PC-3 (cell line): ENCODE measurements at regions not wholly inside any gene's neighbourhood (a gene's known extent, or its start where the extent isn't known, plus 50 kb on each side); places are given as distances from the start of the nearest gene placed in this dataset.

Experiments used
- ATAC-seq: fragments of 200-7000 bp; cut with Tn5 transposase; 2 replicates; pipeline ENCODE4 v1.9.1; 2020; ENCODE audit warnings: mild to moderate bottlenecking, moderate library complexity
- BruUV-seq: library from RNA; stranded (reverse); fragments of 400-500 nt; replicated peaks from 2 replicates; lab custom pipeline; 2021; lab: Mats Ljungman, UMichigan
- CTCF ChIA-PET: fragments of 300-600 bp; sonication (Branson Sonifier 250); formaldehyde crosslinking; loops from one replicate; lab custom pipeline; 2022; ENCODE audit warnings: antibody characterized with exemption; lab: Charles Lee
- POLR2A ChIA-PET: fragments of 300-600 bp; sonication (Branson Sonifier 250); formaldehyde crosslinking; loops from one replicate; lab custom pipeline; 2022; ENCODE audit warnings: antibody characterized with exemption; ENCODE audit not compliant: unreplicated experiment; lab: Charles Lee
- DNase-seq: peaks from one replicate; pipeline ENCODE4 v3.0.0-alpha.2; 2015
- H2AFZ ChIP-seq: fragments of 300-600 bp; sonication (generic); 2 replicates; pipeline ENCODE4 v1.6.0; 2016; ENCODE audit warnings: antibody characterized with exemption, low read length
- H3F3A ChIP-seq: fragments of 300-600 bp; sonication (generic); one replicate; pipeline ENCODE4 v1.6.0; 2017; ENCODE audit warnings: antibody characterized with exemption, low read length, control low read depth, mild to moderate bottlenecking; ENCODE audit not compliant: unreplicated experiment
- H3K27ac ChIP-seq: fragments of 300-600 bp; sonication (generic); 2 replicates; pipeline ENCODE4 v1.5.1; 2016; ENCODE audit warnings: mild to moderate bottlenecking, low read length
- H3K27me3 ChIP-seq: fragments of 300-600 bp; sonication (generic); 2 replicates; pipeline ENCODE4 v1.6.1; 2016; ENCODE audit warnings: low read length, mixed read lengths
- H3K36me3 ChIP-seq: fragments of 300-600 bp; sonication (generic); 2 replicates; pipeline ENCODE4 v1.6.1; 2016; ENCODE audit warnings: low read depth, mixed run types, low read length, mixed read lengths
- H3K4me1 ChIP-seq: fragments of 300-600 bp; sonication (generic); 2 replicates; pipeline ENCODE4 v1.5.1; 2016; ENCODE audit warnings: low read length; ENCODE audit not compliant: insufficient read depth
- H3K4me2 ChIP-seq: fragments of 300-600 bp; sonication (generic); 2 replicates; pipeline ENCODE4 v1.6.0; 2016; ENCODE audit warnings: low read length
- H3K4me3 ChIP-seq: fragments of 300-600 bp; sonication (generic); 2 replicates; pipeline ENCODE4 v1.5.1; 2016; ENCODE audit warnings: mild to moderate bottlenecking, low read length, mixed read lengths
- H3K79me2 ChIP-seq: fragments of 300-600 bp; sonication (generic); 2 replicates; pipeline ENCODE4 v1.6.1; 2017; ENCODE audit warnings: low read length, mixed read lengths
- H3K9ac ChIP-seq: fragments of 300-600 bp; sonication (generic); 2 replicates; pipeline ENCODE4 v1.6.0; 2016; ENCODE audit warnings: mild to moderate bottlenecking, low read length
- H3K9me2 ChIP-seq: fragments of 300-600 bp; sonication (generic); replicated peaks from 2 replicates; pipeline ENCODE4 v1.6.1; 2016; ENCODE audit warnings: mixed run types, low read length, mixed read lengths
- H3K9me3 ChIP-seq: fragments of 300-600 bp; sonication (generic); 2 replicates; pipeline ENCODE4 v1.6.1; 2016; ENCODE audit warnings: low read length, mixed read lengths
- H4K20me1 ChIP-seq: fragments of 300-600 bp; sonication (generic); 2 replicates; pipeline ENCODE4 v1.6.1; 2016; ENCODE audit warnings: low read length, mixed read lengths
- CTCF ChIP-seq: fragments of 300-600 bp; sonication (generic); conservative IDR thresholded peaks from 2 replicates; pipeline ENCODE4 v1.5.1; 2017; ENCODE audit warnings: antibody characterized with exemption, low read depth, mild to moderate bottlenecking, low read length
- EZH2 ChIP-seq: fragments of 300-600 bp; sonication (generic); IDR thresholded peaks from one replicate; pipeline ENCODE4 v1.6.1; 2017; ENCODE audit warnings: antibody characterized with exemption, mild to moderate bottlenecking, low read length; ENCODE audit not compliant: unreplicated experiment
- EZH2phosphoT487 ChIP-seq: fragments of 300-600 bp; sonication (generic); IDR thresholded peaks from 2 replicates; pipeline ENCODE4 v1.6.1; 2018; ENCODE audit warnings: mild to moderate bottlenecking, antibody characterized with exemption, low read length, borderline replicate concordance
- intact Hi-C: fragments of 100-400 bp; cut with micrococcal nuclease; formaldehyde crosslinking; loops from 2 replicates; pipeline ENCODE4 v1.9.0; 2023

DNA sequence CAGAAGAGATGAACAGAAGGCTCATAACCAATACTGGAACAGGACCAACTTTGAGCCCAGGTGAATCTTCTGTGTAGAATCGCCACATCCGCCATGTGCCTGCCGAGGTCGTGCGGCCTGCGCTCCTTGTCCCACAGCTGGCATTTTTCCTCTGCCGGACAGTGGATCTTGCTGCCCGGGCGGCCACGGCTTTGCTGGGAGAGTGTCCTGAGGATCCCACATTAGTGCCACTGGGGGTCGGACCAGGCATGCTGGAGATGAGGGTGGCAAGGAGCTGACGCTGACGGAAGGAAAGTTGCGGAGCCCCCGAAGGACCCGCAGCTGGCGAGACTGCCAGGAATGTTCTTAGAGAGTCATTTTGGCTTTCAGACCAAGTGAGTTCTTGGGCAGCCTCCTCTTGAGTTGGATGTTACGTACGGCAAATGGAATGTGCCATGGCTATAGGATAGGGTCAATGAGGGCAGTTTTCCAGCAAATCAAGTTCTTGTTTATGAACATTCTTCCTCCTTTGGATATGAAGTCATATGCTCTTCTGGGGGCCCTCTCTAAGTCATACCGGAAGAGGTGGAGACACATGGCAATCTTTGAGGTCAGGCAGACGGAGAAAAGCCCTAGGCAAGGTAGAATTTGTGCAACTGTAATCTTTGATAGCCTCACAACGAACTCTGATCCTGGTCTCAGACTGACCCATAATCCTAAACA lies 57.4 kb upstream of the NUP160 start:
- H3K79me2 ChIP-seq = no peaks in the 10 kb centered on the region
- no peak overlapping the region for H3K4me2 ChIP-seq
- H3K27ac ChIP-seq = no peak overlapping the region
- no peaks in the 10 kb centered on the region for H3K9me2 ChIP-seq
- H3K9me3 ChIP-seq = no peaks in the 10 kb centered on the region
- no peaks in the 10 kb centered on the region for H4K20me1 ChIP-seq
- 0 out of 2 replicates have a peak overlapping the region, but pooled peaks have one; percentile 26 for H2AFZ ChIP-seq
- ATAC-seq (no peak), DNase-seq (no peak)
- ChIA-PET CTCF (no interaction called here), POLR2A (no interaction called here)
- intact Hi-C loops = no loop called here
- H3K9ac ChIP-seq = no peak overlapping the region
- no peaks in the 10 kb centered on the region for H3K27me3 ChIP-seq
- TF ChIP-seq EZH2 = no peak
- TF ChIP-seq EZH2phosphoT487 = no peak
- TF ChIP-seq CTCF = no peak
- no peaks in the 10 kb centered on the region for H3K4me1 ChIP-seq
- no TSS peak for BruUV-seq
- H3K4me3 ChIP-seq = no peak overlapping the region
- H3K36me3 ChIP-seq = no peaks in the 10 kb centered on the region
- no peaks in the 10 kb centered on the region for H3F3A ChIP-seq

GRCh38 chr11:47904808-47905207 lies 56.7 kb upstream of the NUP160 start:
- no peak overlapping the region for H3K27ac ChIP-seq
- TF ChIP-seq EZH2phosphoT487 (no peak), CTCF (no peak), EZH2 (no peak)
- H3K9me3 ChIP-seq = no peaks in the 10 kb centered on the region
- no peaks in the 10 kb centered on the region for H3F3A ChIP-seq
- H3K79me2 ChIP-seq = no peaks in the 10 kb centered on the region
- CTCF ChIA-PET = no interaction called here
- H3K9me2 ChIP-seq = no peaks in the 10 kb centered on the region
- intact Hi-C loops = no loop called here
- no peaks in the 10 kb centered on the region for H3K27me3 ChIP-seq
- H4K20me1 ChIP-seq = no peaks in the 10 kb centered on the region
- ATAC-seq (no peak), DNase-seq (no peak)
- H3K4me2 ChIP-seq = no peak overlapping the region
- no peak overlapping the region for H2AFZ ChIP-seq
- no peaks in the 10 kb centered on the region for H3K4me1 ChIP-seq
- BruUV-seq = no TSS peak
- no peaks in the 10 kb centered on the region for H3K36me3 ChIP-seq
- H3K4me3 ChIP-seq = no peak overlapping the region
- POLR2A ChIA-PET = no interaction called here
- H3K9ac ChIP-seq = no peak overlapping the region

- BruUV-seq = no TSS peak
- Histone ChIP-seq H3K4me2 (no peak overlapping the region), H3K9ac (no peak overlapping the region), H3K4me1 (no peaks in the 10 kb centered on the region), H3K36me3 (no peaks in the 10 kb centered on the region), H3K4me3 (no peak overlapping the region), H2AFZ (no peak overlapping the region), H3K9me3 (no peaks in the 10 kb centered on the region), H3K27me3 (no peaks in the 10 kb centered on the region), H3K9me2 (no peaks in the 10 kb centered on the region), H3K79me2 (no peaks in the 10 kb centered on the region), H4K20me1 (no peaks in the 10 kb centered on the region), H3F3A (no peaks in the 10 kb centered on the region), H3K27ac (no peak overlapping the region)
- intact Hi-C loops = no loop called here
- ChIA-PET POLR2A (no interaction called here), CTCF (no interaction called here)
- TF ChIP-seq CTCF = no peak
- no peak for TF ChIP-seq EZH2
- DNase-seq = no peak
- no peak for ATAC-seq
These were observed 55.9 kb upstream of the NUP160 start for GRCh38 chr11:47904048-47904447.
